Fibroblast of the aortic adventitia (primary cell): ENCODE measurements at regions not wholly inside any gene's neighbourhood (a gene's known extent, or its start where the extent isn't known, plus 50 kb on each side); places are given as distances from the start of the nearest gene placed in this dataset.

Source experiments
- DNase-seq: peaks from one replicate; pipeline ENCODE4 v3.0.0-alpha.2; 2010; ENCODE audit warnings: low read depth
- H3K4me3 ChIP-seq: 2 replicates; pipeline ENCODE4 v1.5.1; 2011; ENCODE audit warnings: low read depth, mild to moderate bottlenecking, control low read depth, low read length, moderate library complexity
- CTCF ChIP-seq: IDR thresholded peaks from 2 replicates; pipeline ENCODE4 v1.5.1; 2011; ENCODE audit warnings: mild to moderate bottlenecking, low read length, control low read depth, inconsistent platforms; ENCODE audit not compliant: insufficient read depth

- no peak overlapping the region for H3K4me3 ChIP-seq
- DNase-seq: no peak
- TF ChIP-seq CTCF: no peak
Observed at GRCh38 chr6:68575765-68576439, 59.2 kb upstream of the ADGRB3 start.

GRCh38 chr6:68572975-68573374, 62.1 kb upstream of the ADGRB3 start:
- no peak for DNase-seq
- no peak for TF ChIP-seq CTCF
- no peak overlapping the region for H3K4me3 ChIP-seq

GRCh38 chr6:68572525-68572924, 62.6 kb upstream of the ADGRB3 start:
- no peak overlapping the region for H3K4me3 ChIP-seq
- peak; percentile 14 for TF ChIP-seq CTCF
- no peak for DNase-seq

- no peak for DNase-seq
- no peak for TF ChIP-seq CTCF
- no peak overlapping the region for H3K4me3 ChIP-seq
Observed at GRCh38 chr6:68559716-68560115, 75.4 kb upstream of the ADGRB3 start.

GRCh38 chr6:68559070-68559469, 76.0 kb upstream of the ADGRB3 start:
- no peak for DNase-seq
- H3K4me3 ChIP-seq: no peak overlapping the region
- no peak for TF ChIP-seq CTCF

GRCh38 chr6:68546620-68547019, 88.5 kb upstream of the ADGRB3 start:
- no peak for TF ChIP-seq CTCF

GRCh38 chr6:68544450-68544849, 90.6 kb upstream of the ADGRB3 start:
- TF ChIP-seq CTCF: no peak
- H3K4me3 ChIP-seq: no peak overlapping the region
- DNase-seq: no peak

More at GRCh38 chr6:68546620-68547019, 88.5 kb upstream of the ADGRB3 start:
- DNase-seq: no peak
- no peak overlapping the region for H3K4me3 ChIP-seq
